ENCODE measurements at regions not wholly inside any gene's neighbourhood (a gene's known extent, or its start where the extent isn't known, plus 50 kb on each side); places are given as distances from the start of the nearest gene placed in this dataset.

GRCh38 chr9:29697011-29697410 is 2123.7 kb upstream of the C9orf72 start:
- no peaks in the 10 kb centered on the region for H3F3A ChIP-seq (ENCODE audit: insufficient read depth, low read depth)
- no peak overlapping the region for H3K4me3 ChIP-seq
- H3K9me2 ChIP-seq (ENCODE audit: insufficient read depth): no peaks in the 10 kb centered on the region
- H3K4me2 ChIP-seq: no peak overlapping the region
- TF ChIP-seq EZH2 (IDR thresholded peaks at IDR 0.05; ENCODE audit: low read depth) (no peak), CTCF (conservative IDR thresholded peaks at IDR 0.05) (no peak)
- no peaks in the 10 kb centered on the region for H3K4me1 ChIP-seq (replicated peaks; ENCODE audit: insufficient read depth)
- intact Hi-C loops (cut with micrococcal nuclease; ENCODE audit: unreplicated experiment): no loop called here
- no peak overlapping the region for H2AFZ ChIP-seq
- no peaks in the 10 kb centered on the region for H3K79me2 ChIP-seq (ENCODE audit: low read depth)
- no peaks in the 10 kb centered on the region for H4K20me1 ChIP-seq (ENCODE audit: insufficient read depth)
- no peaks in the 10 kb centered on the region for H3K27me3 ChIP-seq (ENCODE audit: insufficient read depth, low read depth)
- H3K36me3 ChIP-seq (ENCODE audit: low read depth): no peaks in the 10 kb centered on the region
- no peak for DNase-seq
- H3K27ac ChIP-seq: no peak overlapping the region
- H3K9me3 ChIP-seq (ENCODE audit: insufficient read depth, low read depth): no peaks in the 10 kb centered on the region
- CTCF ChIA-PET: no interaction called here
- POLR2A ChIA-PET (ENCODE audit: unreplicated experiment): no interaction called here
- no TSS peak for BruUV-seq (replicated peaks)

- POLR2A ChIA-PET (ENCODE audit: unreplicated experiment): no interaction called here
- Histone ChIP-seq H3K36me3 (ENCODE audit: low read depth) (no peaks in the 10 kb centered on the region), H4K20me1 (ENCODE audit: insufficient read depth) (no peaks in the 10 kb centered on the region), H3K79me2 (ENCODE audit: low read depth) (no peaks in the 10 kb centered on the region), H3K9me3 (ENCODE audit: insufficient read depth, low read depth) (no peaks in the 10 kb centered on the region), H3K27me3 (ENCODE audit: insufficient read depth, low read depth) (no peaks in the 10 kb centered on the region), H3K27ac (no peak overlapping the region), H3K9me2 (ENCODE audit: insufficient read depth) (no peaks in the 10 kb centered on the region), H3K4me3 (no peak overlapping the region), H3K4me1 (replicated peaks; ENCODE audit: insufficient read depth) (no peaks in the 10 kb centered on the region), H3F3A (ENCODE audit: insufficient read depth, low read depth) (no peaks in the 10 kb centered on the region), H2AFZ (no peak overlapping the region), H3K4me2 (no peak overlapping the region)
- BruUV-seq (replicated peaks): no TSS peak
- CTCF ChIA-PET: no interaction called here
- TF ChIP-seq EZH2 (IDR thresholded peaks at IDR 0.05; ENCODE audit: low read depth) (no peak), CTCF (conservative IDR thresholded peaks at IDR 0.05) (no peak)
- intact Hi-C loops (cut with micrococcal nuclease; ENCODE audit: unreplicated experiment): no loop called here
- DNase-seq: no peak
These were observed 2128.3 kb upstream of the C9orf72 start for GRCh38 chr9:29701559-29701958.

GRCh38 chr9:29701971-29702370 is 2128.7 kb upstream of the C9orf72 start:
- Histone ChIP-seq H3K4me1 (replicated peaks; ENCODE audit: insufficient read depth) (no peaks in the 10 kb centered on the region), H3K4me2 (no peak overlapping the region), H2AFZ (no peak overlapping the region), H4K20me1 (ENCODE audit: insufficient read depth) (no peaks in the 10 kb centered on the region), H3K27ac (no peak overlapping the region), H3K4me3 (no peak overlapping the region), H3K9me2 (ENCODE audit: insufficient read depth) (no peaks in the 10 kb centered on the region), H3F3A (ENCODE audit: insufficient read depth, low read depth) (no peaks in the 10 kb centered on the region), H3K36me3 (ENCODE audit: low read depth) (no peaks in the 10 kb centered on the region), H3K79me2 (ENCODE audit: low read depth) (no peaks in the 10 kb centered on the region), H3K27me3 (ENCODE audit: insufficient read depth, low read depth) (no peaks in the 10 kb centered on the region), H3K9me3 (ENCODE audit: insufficient read depth, low read depth) (no peaks in the 10 kb centered on the region)
- POLR2A ChIA-PET (ENCODE audit: unreplicated experiment): no interaction called here
- TF ChIP-seq CTCF (conservative IDR thresholded peaks at IDR 0.05): no peak
- no peak for TF ChIP-seq EZH2 (IDR thresholded peaks at IDR 0.05; ENCODE audit: low read depth)
- no peak for DNase-seq
- intact Hi-C loops (cut with micrococcal nuclease; ENCODE audit: unreplicated experiment): no loop called here
- no TSS peak for BruUV-seq (replicated peaks)
- CTCF ChIA-PET: no interaction called here

Measured in PC-9 (cell line).